ENCODE measurements at regions not wholly inside any gene's neighbourhood (a gene's known extent, or its start where the extent isn't known, plus 50 kb on each side); places are given as distances from the start of the nearest gene placed in this dataset.

GRCh38 chr2:186129767-186130581 lies 356.1 kb upstream of the ZC3H15 start:
- in situ Hi-C loops (cut with HindIII; ENCODE audit: low sequenced_read_pairs), result no loop called here
- DNase-seq (ENCODE audit: low read depth), result peak; percentile 69

GRCh38 chr2:186130748-186131641 lies 355.1 kb upstream of the ZC3H15 start:
- no peak overlapping the region for H3K4me3 ChIP-seq (ENCODE audit: low read depth, low read length)
- in situ Hi-C loops (cut with HindIII; ENCODE audit: low sequenced_read_pairs), result no loop called here
- peak; percentile 31 for DNase-seq (ENCODE audit: low read depth)
- TF ChIP-seq CTCF (IDR thresholded peaks at IDR 0.05; ENCODE audit: low read depth, low read length, missing control alignments), result no peak

More at GRCh38 chr2:186129767-186130581, 356.1 kb upstream of the ZC3H15 start:
- no peak overlapping the region for H3K4me3 ChIP-seq (ENCODE audit: low read depth, low read length)
- TF ChIP-seq CTCF (IDR thresholded peaks at IDR 0.05; ENCODE audit: low read depth, low read length, missing control alignments), result no peak

GRCh38 chr2:186135686-186136085 lies 350.4 kb upstream of the ZC3H15 start:
- no peak for TF ChIP-seq CTCF (IDR thresholded peaks at IDR 0.05; ENCODE audit: low read depth, low read length, missing control alignments)
- no peak for DNase-seq (ENCODE audit: low read depth)
- in situ Hi-C loops (cut with HindIII; ENCODE audit: low sequenced_read_pairs), result no loop called here
- H3K4me3 ChIP-seq (ENCODE audit: low read depth, low read length), result no peak overlapping the region

DNA sequence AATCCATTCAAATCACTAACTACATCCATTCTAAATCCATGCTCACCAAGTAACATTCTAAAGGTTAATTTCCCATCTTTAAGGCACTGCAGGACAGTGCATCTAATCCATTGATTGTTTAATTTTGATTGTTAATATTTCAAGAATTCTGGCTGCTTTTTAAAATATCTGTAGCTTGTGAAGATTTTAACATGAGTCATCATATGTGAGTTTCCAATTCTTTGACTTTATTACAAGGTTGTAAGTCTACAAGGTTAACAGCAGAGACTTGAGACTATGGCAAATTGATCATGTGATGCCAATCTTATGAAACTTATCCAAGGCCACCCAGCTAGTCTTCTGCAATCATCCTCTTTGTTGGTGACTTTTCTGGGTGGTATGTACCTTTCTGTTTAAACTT lies 349.2 kb upstream of the ZC3H15 start:
- TF ChIP-seq CTCF (IDR thresholded peaks at IDR 0.05; ENCODE audit: low read depth, low read length, missing control alignments), result no peak
- no peak for DNase-seq (ENCODE audit: low read depth)
- in situ Hi-C loops (cut with HindIII; ENCODE audit: low sequenced_read_pairs), result no loop called here
- no peak overlapping the region for H3K4me3 ChIP-seq (ENCODE audit: low read depth, low read length)

GRCh38 chr2:186138845-186139244 lies 347.2 kb upstream of the ZC3H15 start:
- TF ChIP-seq CTCF (IDR thresholded peaks at IDR 0.05; ENCODE audit: low read depth, low read length, missing control alignments), result no peak
- no peak overlapping the region for H3K4me3 ChIP-seq (ENCODE audit: low read depth, low read length)
- DNase-seq (ENCODE audit: low read depth), result no peak
- in situ Hi-C loops (cut with HindIII; ENCODE audit: low sequenced_read_pairs), result no loop called here

GRCh38 chr2:186159101-186159500 lies 327.0 kb upstream of the ZC3H15 start:
- TF ChIP-seq CTCF (IDR thresholded peaks at IDR 0.05; ENCODE audit: low read depth, low read length, missing control alignments), result no peak

More at GRCh38 chr2:186159101-186159500, 327.0 kb upstream of the ZC3H15 start:
- no peak overlapping the region for H3K4me3 ChIP-seq (ENCODE audit: low read depth, low read length)
- in situ Hi-C loops (cut with HindIII; ENCODE audit: low sequenced_read_pairs), result no loop called here
- DNase-seq (ENCODE audit: low read depth), result no peak
